Osteocyte (in vitro differentiated cells): ENCODE measurements at regions not wholly inside any gene's neighbourhood (a gene's known extent, or its start where the extent isn't known, plus 50 kb on each side); places are given as distances from the start of the nearest gene placed in this dataset.
"Not testable (repeated sequence)": the region's sequence is repeated elsewhere in the genome, so short reads cannot be mapped to it uniquely, and the experiment has no call there.

ENCODE experiments used
- DNase-seq: peaks from one replicate; pipeline ENCODE4 v3.0.0; 2021; ENCODE audit warnings: mixed read lengths; ENCODE audit not compliant: unreplicated experiment; ENCODE audit errors: extremely low spot score
- H3K27ac Mint-ChIP-seq: one replicate; pipeline ENCODE4 v1.8.0; 2021; ENCODE audit warnings: mild to moderate bottlenecking, mixed read lengths; ENCODE audit not compliant: unreplicated experiment
- H3K27me3 Mint-ChIP-seq: one replicate; pipeline ENCODE4 v1.8.0; 2021; ENCODE audit warnings: mixed read lengths; ENCODE audit not compliant: unreplicated experiment
- H3K36me3 Mint-ChIP-seq: one replicate; pipeline ENCODE4 v1.8.0; 2021; ENCODE audit warnings: mixed read lengths; ENCODE audit not compliant: unreplicated experiment
- H3K4me1 Mint-ChIP-seq: one replicate; pipeline ENCODE4 v1.8.0; 2021; ENCODE audit warnings: mixed read lengths; ENCODE audit not compliant: unreplicated experiment
- H3K4me3 Mint-ChIP-seq: one replicate; pipeline ENCODE4 v1.8.0; 2021; ENCODE audit warnings: mild to moderate bottlenecking, moderate library complexity, mixed read lengths; ENCODE audit not compliant: unreplicated experiment
- H3K9me3 Mint-ChIP-seq: one replicate; pipeline ENCODE4 v1.8.0; 2021; ENCODE audit warnings: mixed read lengths; ENCODE audit not compliant: unreplicated experiment
- CTCF ChIP-seq: fragments of 200-600 bp; sonication (generic); IDR thresholded peaks from 2 replicates; pipeline ENCODE4 v1.5.0; 2021; ENCODE audit warnings: antibody characterized with exemption, mild to moderate bottlenecking, moderate library complexity

GRCh38 chr3:193963808-193964516, 172.0 kb upstream of the HES1 start:
- no peak for DNase-seq
- H3K27ac Mint-ChIP-seq: no peak overlapping the region
- H3K4me3 Mint-ChIP-seq: no peak overlapping the region
- H3K4me1 Mint-ChIP-seq: peaks cover 3% of the 10 kb centered on the region
- H3K9me3 Mint-ChIP-seq: no peaks in the 10 kb centered on the region
- TF ChIP-seq CTCF: no peak
- peaks cover 82% of the 10 kb centered on the region for H3K27me3 Mint-ChIP-seq
- H3K36me3 Mint-ChIP-seq: no peaks in the 10 kb centered on the region

- peaks cover 3% of the 10 kb centered on the region for H3K4me1 Mint-ChIP-seq
Observed at GRCh38 chr3:193964517-193964880, 171.4 kb upstream of the HES1 start.

GRCh38 chr3:193968380-193968974, 167.5 kb upstream of the HES1 start:
- no peaks in the 10 kb centered on the region for H3K9me3 Mint-ChIP-seq
- H3K27me3 Mint-ChIP-seq: peaks cover 49% of the 10 kb centered on the region
- peaks cover 30% of the 10 kb centered on the region for H3K4me1 Mint-ChIP-seq
- no peak overlapping the region for H3K27ac Mint-ChIP-seq
- H3K4me3 Mint-ChIP-seq: no peak overlapping the region
- H3K36me3 Mint-ChIP-seq: no peaks in the 10 kb centered on the region
- no peak for TF ChIP-seq CTCF
- no peak for DNase-seq

More at GRCh38 chr3:193964517-193964880, 171.4 kb upstream of the HES1 start:
- Mint-ChIP-seq H3K27me3 (peaks cover 80% of the 10 kb centered on the region), H3K9me3 (no peaks in the 10 kb centered on the region), H3K27ac (no peak overlapping the region), H3K4me3 (no peak overlapping the region), H3K36me3 (no peaks in the 10 kb centered on the region)
- no peak for DNase-seq
- TF ChIP-seq CTCF: no peak

DNA sequence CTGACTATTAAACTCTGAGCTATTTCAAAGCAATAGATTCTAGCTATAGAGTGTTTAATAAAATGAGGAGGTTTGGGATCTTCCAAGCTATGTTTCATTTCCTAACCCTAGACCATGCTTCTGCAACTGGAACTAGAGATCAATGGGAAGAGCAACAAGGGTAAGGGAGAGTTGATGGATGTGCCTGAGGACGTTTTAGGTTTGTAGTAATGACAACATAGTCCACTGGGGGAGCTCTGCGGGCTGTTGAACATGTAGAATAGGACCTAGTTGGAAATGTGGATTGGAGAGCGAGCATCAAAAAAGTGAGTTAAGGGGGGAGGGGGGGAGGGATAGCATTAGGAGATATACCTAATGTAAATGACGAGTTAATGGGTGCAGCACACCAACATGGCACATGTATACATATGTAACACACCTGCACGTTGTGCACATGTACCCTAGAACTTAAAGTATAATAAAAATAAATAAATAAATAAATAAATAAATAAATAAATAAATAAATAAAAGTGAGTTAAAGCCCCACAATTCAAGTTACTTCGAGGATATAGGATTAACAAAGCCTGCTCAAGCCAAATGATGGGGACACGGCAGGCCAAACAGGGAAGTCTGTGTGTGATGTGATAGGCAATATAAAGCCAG, 165.7 kb upstream of the HES1 start:
- DNase-seq, H3K4me3 Mint-ChIP-seq, H3K27ac Mint-ChIP-seq, H3K9me3 Mint-ChIP-seq, H3K36me3 Mint-ChIP-seq: not testable (repeated sequence)
- TF ChIP-seq CTCF: peak; percentile 53
- peaks cover 31% of the 10 kb centered on the region for H3K27me3 Mint-ChIP-seq
- peaks cover 48% of the 10 kb centered on the region for H3K4me1 Mint-ChIP-seq

DNA sequence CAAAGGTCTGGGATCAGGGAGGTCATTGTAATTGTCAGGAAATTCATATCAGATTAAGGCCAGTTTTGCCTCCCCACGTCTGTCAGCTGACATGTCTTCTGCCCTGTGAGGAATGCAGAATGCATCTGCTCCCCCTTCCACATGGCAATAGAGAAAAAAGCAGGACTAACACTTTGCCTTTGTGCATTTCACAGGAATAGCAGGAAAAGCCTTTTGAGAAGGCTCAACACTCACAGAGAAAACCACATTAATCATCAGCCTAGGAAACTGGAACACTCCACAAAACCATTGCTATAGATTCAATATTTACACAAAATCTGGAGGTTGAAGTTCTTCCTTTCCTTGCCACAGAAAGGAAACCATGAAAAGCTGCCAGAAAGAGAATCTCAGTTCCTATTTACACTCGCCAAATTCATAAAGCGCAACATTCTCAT, 165.2 kb upstream of the HES1 start:
- Mint-ChIP-seq H3K27ac (no peak overlapping the region), H3K36me3 (no peaks in the 10 kb centered on the region), H3K27me3 (peaks cover 28% of the 10 kb centered on the region), H3K9me3 (no peaks in the 10 kb centered on the region), H3K4me1 (peaks cover 50% of the 10 kb centered on the region), H3K4me3 (no peak overlapping the region)
- no peak for DNase-seq
- TF ChIP-seq CTCF: no peak
